Subcutaneous abdominal adipose tissue (tissue), 5 donors: ENCODE measurements at regions not wholly inside any gene's neighbourhood (a gene's known extent, or its start where the extent isn't known, plus 50 kb on each side); places are given as distances from the start of the nearest gene placed in this dataset.
A peak's percentile ranks its signal among the peaks of the same experiment; 100 is the strongest.
"Not testable (repeated sequence)": the region's sequence is repeated elsewhere in the genome, so short reads cannot be mapped to it uniquely, and the experiment has no call there.

Source experiments
- H3K27ac ChIP-seq: one replicate; pipeline ENCODE4 v1.7.0; 2013; ENCODE audit warnings: low read depth, mild to moderate bottlenecking, inconsistent platforms, low read length, moderate library complexity
- H3K27me3 ChIP-seq, 5 donors: one replicate each; pipeline ENCODE4 v1.7.0; 2013; ENCODE audit warnings: low read length in 5 of 5, inconsistent platforms in 1 of 5; ENCODE audit not compliant: control insufficient read depth in 5 of 5, insufficient read depth in 4 of 5
- H3K36me3 ChIP-seq, 5 donors: one replicate each; pipeline ENCODE4 v1.7.0; 2013; ENCODE audit warnings: low read length in 5 of 5; ENCODE audit not compliant: control insufficient read depth in 5 of 5, insufficient read depth in 5 of 5
- H3K4me1 ChIP-seq, 5 donors: one replicate each; pipeline ENCODE4 v1.7.0; 2013; ENCODE audit warnings: low read length in 5 of 5, mild to moderate bottlenecking in 3 of 5, moderate library complexity in 1 of 5; ENCODE audit not compliant: control insufficient read depth in 5 of 5, insufficient read depth in 5 of 5
- H3K4me3 ChIP-seq, 5 donors: one replicate each; pipeline ENCODE4 v1.7.0; 2013; ENCODE audit warnings: low read length in 5 of 5, low read depth in 1 of 5
- H3K9ac ChIP-seq, 5 donors: one replicate each; pipeline ENCODE4 v1.7.0; 2013; ENCODE audit warnings: low read length in 5 of 5, mild to moderate bottlenecking in 4 of 5, moderate library complexity in 3 of 5
- H3K9me3 ChIP-seq, 5 donors: one replicate each; pipeline ENCODE4 v1.7.0; 2013; ENCODE audit warnings: low read length in 5 of 5; ENCODE audit not compliant: control insufficient read depth in 5 of 5
- donor health status: healthy.
- donor health status: healthy.
- donor health status: healthy.
- donor health status: healthy.
- donor health status: healthy.

DNA sequence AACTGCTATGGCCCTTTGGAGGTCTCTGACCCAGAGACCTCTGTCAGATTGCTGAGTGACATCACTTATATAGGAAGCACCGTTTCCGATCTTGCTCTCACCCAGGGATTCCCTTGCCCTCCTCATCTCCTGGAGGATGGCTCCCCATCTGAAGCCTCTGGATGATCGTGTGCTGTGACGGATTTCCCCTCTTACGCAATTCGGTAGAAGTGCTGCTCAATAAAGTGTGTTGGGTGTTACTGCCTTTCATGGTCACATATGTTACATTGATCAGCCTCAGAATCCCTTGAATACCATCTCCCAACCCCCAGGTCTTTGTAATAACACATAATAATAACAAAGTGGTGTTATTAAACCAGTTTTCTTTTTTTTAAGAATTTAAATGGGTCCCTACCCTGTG lies 107.3 kb upstream of the CLEC14A start:
- Histone ChIP-seq H3K27ac (no peak overlapping the region), H3K9me3 (no peaks in the 10 kb centered on the region), H3K36me3 (no peaks in the 10 kb centered on the region), H3K9ac (no peak overlapping the region), H3K4me3 (no peak overlapping the region), H3K27me3 (no peaks in the 10 kb centered on the region), H3K4me1 (peaks cover 0 to 4% (median 0%) of the 10 kb centered on the region in 5 donors)

- Histone ChIP-seq H3K27ac (no peak overlapping the region), H3K9ac (no peak overlapping the region), H3K9me3 (peaks cover 0 to 4% (median 0%) of the 10 kb centered on the region in 5 donors), H3K4me3 (no peak overlapping the region), H3K4me1 (peaks cover 0 to 2% (median 0%) of the 10 kb centered on the region in 5 donors), H3K36me3 (no peaks in the 10 kb centered on the region), H3K27me3 (no peaks in the 10 kb centered on the region)
Measured at GRCh38 chr14:38357557-38357956, 101.7 kb upstream of the CLEC14A start.

DNA sequence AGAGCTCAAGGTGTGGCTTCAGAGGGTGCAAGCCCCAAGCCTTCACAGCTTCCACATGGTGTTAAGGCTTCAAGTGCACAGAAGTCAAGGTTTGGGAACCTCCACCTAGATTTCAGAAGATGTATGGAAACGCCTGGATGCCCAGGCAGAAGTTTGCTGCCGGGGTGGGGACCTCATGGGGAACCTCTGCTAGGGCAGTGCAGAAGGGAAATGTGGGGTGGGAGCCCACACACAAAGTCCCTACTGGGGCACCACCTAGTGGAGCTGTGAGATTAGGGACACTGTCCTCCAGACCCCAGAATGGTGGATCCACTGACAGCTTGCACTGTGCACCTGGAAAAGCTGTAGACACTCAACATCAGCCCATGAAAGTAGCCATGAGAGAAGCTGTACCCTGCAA lies 99.6 kb upstream of the CLEC14A start:
- H3K9me3 ChIP-seq, H3K4me3 ChIP-seq, H3K36me3 ChIP-seq, H3K4me1 ChIP-seq, H3K27me3 ChIP-seq, H3K27ac ChIP-seq, H3K9ac ChIP-seq: not testable (repeated sequence)

GRCh38 chr14:38350102-38350501 lies 94.2 kb upstream of the CLEC14A start:
- H3K27ac ChIP-seq: no peak overlapping the region
- H3K9ac ChIP-seq: no peak overlapping the region
- H3K9me3 ChIP-seq: peaks cover 0 to 3% (median 0%) of the 10 kb centered on the region in 5 donors
- H3K4me1 ChIP-seq: peaks cover 0 to 3% (median 0%) of the 10 kb centered on the region in 5 donors
- no peaks in the 10 kb centered on the region for H3K27me3 ChIP-seq
- no peak overlapping the region for H3K4me3 ChIP-seq
- no peaks in the 10 kb centered on the region for H3K36me3 ChIP-seq

GRCh38 chr14:38342803-38343202 lies 86.9 kb upstream of the CLEC14A start:
- Histone ChIP-seq H3K4me3 (no peak overlapping the region), H3K27me3 (no peaks in the 10 kb centered on the region), H3K4me1 (no peaks in the 10 kb centered on the region), H3K9me3 (peaks cover 0 to 3% (median 0%) of the 10 kb centered on the region in 5 donors), H3K9ac (no peak overlapping the region), H3K27ac (no peak overlapping the region), H3K36me3 (no peaks in the 10 kb centered on the region)

DNA sequence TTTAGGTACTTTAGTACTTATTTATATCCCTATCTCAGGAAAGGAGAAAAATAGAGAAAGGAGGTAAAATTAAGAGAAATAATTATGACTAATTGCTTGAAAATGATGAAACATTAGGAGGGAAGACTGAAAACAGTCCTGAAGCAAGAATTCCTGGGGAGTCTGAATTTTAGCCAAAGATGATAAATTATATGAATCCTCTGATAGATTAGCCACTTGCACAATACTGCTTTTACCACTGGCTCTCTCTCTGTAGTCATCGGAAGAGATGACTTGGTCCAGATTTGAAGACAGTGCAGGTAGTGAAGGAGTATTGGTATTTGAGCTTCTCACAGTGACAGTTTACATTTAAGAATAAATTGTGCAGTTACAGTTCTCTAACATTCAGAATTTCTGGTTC lies 83.8 kb upstream of the CLEC14A start:
- H3K4me1 ChIP-seq: no peaks in the 10 kb centered on the region
- H3K9me3 ChIP-seq: peaks cover 0 to 2% (median 0%) of the 10 kb centered on the region in 5 donors
- no peaks in the 10 kb centered on the region for H3K27me3 ChIP-seq
- no peak overlapping the region for H3K9ac ChIP-seq
- H3K27ac ChIP-seq: no peak overlapping the region
- no peaks in the 10 kb centered on the region for H3K36me3 ChIP-seq
- no peak overlapping the region for H3K4me3 ChIP-seq

- Histone ChIP-seq H3K9ac (no peak overlapping the region), H3K4me1 (no peaks in the 10 kb centered on the region), H3K4me3 (no peak overlapping the region), H3K27ac (no peak overlapping the region), H3K36me3 (no peaks in the 10 kb centered on the region), H3K27me3 (no peaks in the 10 kb centered on the region), H3K9me3 (no peaks in the 10 kb centered on the region)
Measured at GRCh38 chr14:38336298-38336697, 80.4 kb upstream of the CLEC14A start.

GRCh38 chr14:38330275-38330674 lies 74.4 kb upstream of the CLEC14A start:
- Histone ChIP-seq H3K9me3 (no peaks in the 10 kb centered on the region), H3K36me3 (no peaks in the 10 kb centered on the region), H3K4me1 (no peaks in the 10 kb centered on the region), H3K27me3 (no peaks in the 10 kb centered on the region), H3K4me3 (no peak overlapping the region), H3K27ac (no peak overlapping the region), H3K9ac (no peak overlapping the region)

DNA sequence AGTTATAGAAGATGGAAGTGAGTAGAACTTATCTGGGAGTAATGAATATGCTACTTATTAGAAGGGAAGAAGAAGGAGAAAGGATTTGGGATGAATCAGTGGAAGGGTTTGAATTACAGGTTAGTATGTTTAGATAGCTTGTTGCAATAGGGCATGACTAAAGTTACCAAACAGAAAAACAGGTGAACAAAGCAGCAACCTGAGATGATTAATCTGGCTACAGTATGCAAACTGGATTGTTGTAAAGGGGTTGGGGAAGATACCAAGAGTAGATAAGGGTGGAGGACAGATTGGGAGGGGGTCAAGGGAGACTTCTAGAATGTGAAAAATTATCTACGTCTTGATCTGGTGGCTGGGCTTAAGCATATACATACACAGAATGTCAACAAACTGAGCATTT lies 73.4 kb upstream of the CLEC14A start:
- Histone ChIP-seq H3K9me3 (no peaks in the 10 kb centered on the region), H3K4me1 (no peaks in the 10 kb centered on the region), H3K27ac (no peak overlapping the region), H3K4me3 (no peak overlapping the region), H3K27me3 (no peaks in the 10 kb centered on the region), H3K36me3 (no peaks in the 10 kb centered on the region), H3K9ac (no peak overlapping the region)

- Histone ChIP-seq H3K9me3 (peaks cover 0 to 3% (median 0%) of the 10 kb centered on the region in 5 donors), H3K27ac (no peak overlapping the region), H3K9ac (no peak overlapping the region)
Measured at GRCh38 chr14:38316922-38317321, 61.0 kb upstream of the CLEC14A start.

DNA sequence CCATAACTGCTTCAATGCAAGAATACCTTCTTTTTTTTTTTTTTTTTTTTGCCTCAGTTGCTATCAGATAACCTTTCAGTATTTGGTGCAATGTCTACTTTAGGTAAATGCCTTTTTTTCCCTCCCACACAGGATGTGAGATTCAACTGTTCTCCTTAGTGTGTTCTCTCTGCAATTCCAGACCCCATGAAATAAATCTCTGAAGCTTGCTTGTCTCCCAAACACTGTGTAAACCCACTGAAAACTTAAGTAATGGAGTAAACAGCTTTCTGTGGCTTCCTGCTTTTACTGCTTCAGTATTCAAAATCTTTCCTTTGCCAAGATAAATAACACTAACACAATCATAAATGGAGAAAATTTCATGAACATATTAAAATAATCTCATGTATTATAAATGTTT lies 55.8 kb upstream of the CLEC14A start:
- Histone ChIP-seq H3K27me3 (no peaks in the 10 kb centered on the region), H3K9me3 (no peaks in the 10 kb centered on the region), H3K36me3 (no peaks in the 10 kb centered on the region), H3K4me3 (no peak overlapping the region), H3K4me1 (peaks cover 0 to 14% (median 0%) of the 10 kb centered on the region in 5 donors), H3K27ac (peak overlapping the region; percentile 5), H3K9ac (no peak overlapping the region)

More at GRCh38 chr14:38316922-38317321, 61.0 kb upstream of the CLEC14A start:
- Histone ChIP-seq H3K4me3 (no peak overlapping the region), H3K27me3 (no peaks in the 10 kb centered on the region), H3K4me1 (no peaks in the 10 kb centered on the region), H3K36me3 (no peaks in the 10 kb centered on the region)
